Activated CD8-positive, alpha-beta memory T cell treated with anti-CD3 and anti-CD28 coated beads, Interleukin-2, amount 50 U/mL, for 4 hours (primary cell): ENCODE measurements at regions not wholly inside any gene's neighbourhood (a gene's known extent, or its start where the extent isn't known, plus 50 kb on each side); places are given as distances from the start of the nearest gene placed in this dataset.

ENCODE experiments used
- DNase-seq: peaks from one replicate; pipeline ENCODE4 v3.0.0-alpha.2; 2020

- no peak for DNase-seq
These were observed 377.1 kb upstream of the LCORL start for GRCh38 chr4:18398661-18399060.

GRCh38 chr4:18397681-18398390 lies 376.3 kb upstream of the LCORL start:
- no peak for DNase-seq

GRCh38 chr4:18394656-18395055 lies 373.1 kb upstream of the LCORL start:
- no peak for DNase-seq

GRCh38 chr4:18391354-18391728 lies 369.8 kb upstream of the LCORL start:
- no peak for DNase-seq

- DNase-seq: no peak
These were observed 369.2 kb upstream of the LCORL start for GRCh38 chr4:18390655-18391353.

- no peak for DNase-seq
These were observed 367.6 kb upstream of the LCORL start for GRCh38 chr4:18389115-18389514.

- DNase-seq: no peak
These were observed 366.5 kb upstream of the LCORL start for GRCh38 chr4:18388039-18388438.

GRCh38 chr4:18381186-18381585 lies 359.6 kb upstream of the LCORL start:
- no peak for DNase-seq

- no peak for DNase-seq
These were observed 348.0 kb upstream of the LCORL start for GRCh38 chr4:18369561-18369960.

- DNase-seq: no peak
These were observed 345.3 kb upstream of the LCORL start for GRCh38 chr4:18366892-18367291.

- no peak for DNase-seq
These were observed 344.6 kb upstream of the LCORL start for GRCh38 chr4:18366136-18366535.

- DNase-seq: no peak
These were observed 322.0 kb upstream of the LCORL start for GRCh38 chr4:18343581-18343980.

GRCh38 chr4:18342847-18343246 lies 321.3 kb upstream of the LCORL start:
- no peak for DNase-seq

- no peak for DNase-seq
These were observed 300.5 kb upstream of the LCORL start for GRCh38 chr4:18321956-18322530.

- DNase-seq: no peak
These were observed 297.9 kb upstream of the LCORL start for GRCh38 chr4:18319431-18319830.

GRCh38 chr4:18318682-18319388 lies 297.3 kb upstream of the LCORL start:
- DNase-seq: no peak

- no peak for DNase-seq
These were observed 293.2 kb upstream of the LCORL start for GRCh38 chr4:18314731-18315130.

- DNase-seq: no peak
These were observed 276.1 kb upstream of the LCORL start for GRCh38 chr4:18297684-18298083.

GRCh38 chr4:18296411-18296810 lies 274.9 kb upstream of the LCORL start:
- DNase-seq: no peak

GRCh38 chr4:18294846-18295245 lies 273.3 kb upstream of the LCORL start:
- no peak for DNase-seq

GRCh38 chr4:18294021-18294420 lies 272.5 kb upstream of the LCORL start:
- DNase-seq: no peak

- DNase-seq: no peak
These were observed 270.9 kb upstream of the LCORL start for GRCh38 chr4:18292411-18292810.

GRCh38 chr4:18291981-18292380 lies 270.4 kb upstream of the LCORL start:
- DNase-seq: no peak

GRCh38 chr4:18291256-18291655 lies 269.7 kb upstream of the LCORL start:
- no peak for DNase-seq
